SK-N-SH treated with all-trans-retinoic acid at 6 μM for 48 hours (cell line): ENCODE measurements at regions not wholly inside any gene's neighbourhood (a gene's known extent, or its start where the extent isn't known, plus 50 kb on each side); places are given as distances from the start of the nearest gene placed in this dataset.

Experiments used
- ARNTL ChIP-seq: fragments of 450-650 bp; formaldehyde crosslinking; IDR thresholded peaks from 2 replicates; pipeline ENCODE4 v1.5.0; 2020; ENCODE audit warnings: low read depth, mild to moderate bottlenecking, moderate library complexity, borderline replicate concordance
- BACH2 ChIP-seq: fragments of 250-450 bp; sonication (Bioruptor Pico); IDR thresholded peaks from 2 replicates; pipeline ENCODE4 v1.9.0; 2021; ENCODE audit warnings: mild to moderate bottlenecking, borderline replicate concordance
- CREB5 ChIP-seq: fragments of 250-450 bp; sonication (Bioruptor Pico); IDR thresholded peaks from 2 replicates; pipeline ENCODE4 v1.5.1; 2020; ENCODE audit warnings: low read depth, mild to moderate bottlenecking, moderate library complexity
- CSDC2 ChIP-seq: fragments of 250-450 bp; sonication (Bioruptor Pico); IDR thresholded peaks from 2 replicates; pipeline ENCODE4 v1.5.0; 2020; ENCODE audit warnings: mild to moderate bottlenecking, moderate library complexity
- CSRNP3 ChIP-seq: fragments of 250-450 bp; sonication (Bioruptor Pico); IDR thresholded peaks from 2 replicates; pipeline ENCODE4 v1.5.1; 2021; ENCODE audit warnings: mild to moderate bottlenecking, moderate library complexity
- GLIS3 ChIP-seq: fragments of 250-450 bp; sonication (Bioruptor Pico); IDR thresholded peaks from 2 replicates; pipeline ENCODE4 v1.5.0; 2020; ENCODE audit warnings: mild to moderate bottlenecking, moderate library complexity
- ISL1 ChIP-seq: fragments of 250-450 bp; sonication (Bioruptor Pico); IDR thresholded peaks from 2 replicates; pipeline ENCODE4 v2.1.2; 2022; ENCODE audit warnings: mild to moderate bottlenecking, moderate library complexity
- OSR1 ChIP-seq: fragments of 250-450 bp; sonication (Bioruptor Pico); IDR thresholded peaks from 2 replicates; pipeline ENCODE4 v1.8.0; 2022; ENCODE audit warnings: moderate library complexity, mild to moderate bottlenecking, inconsistent platforms
- RARB ChIP-seq: fragments of 250-450 bp; sonication (Bioruptor Pico); IDR thresholded peaks from 2 replicates; pipeline ENCODE4 v1.8.0; 2021; ENCODE audit warnings: mild to moderate bottlenecking, moderate library complexity
- TOX ChIP-seq: fragments of 250-450 bp; sonication (Bioruptor Pico); IDR thresholded peaks from 2 replicates; pipeline ENCODE4 v1.8.0; 2021; ENCODE audit warnings: mild to moderate bottlenecking, moderate library complexity, borderline replicate concordance
- ZFP3 ChIP-seq: fragments of 250-450 bp; sonication (Bioruptor Pico); IDR thresholded peaks from 2 replicates; pipeline ENCODE4 v1.5.0; 2020; ENCODE audit warnings: mild to moderate bottlenecking, moderate library complexity
- ZNF70 ChIP-seq: fragments of 450-650 bp; formaldehyde crosslinking; IDR thresholded peaks from 2 replicates; pipeline ENCODE4 v1.5.0; 2020; ENCODE audit warnings: mild to moderate bottlenecking, moderate library complexity
- TF ChIP-seq, protein P1 (sequence below): fragments of 250-450 bp; sonication (Bioruptor Pico); IDR thresholded peaks from 2 replicates; pipeline ENCODE4 v1.8.0; 2020; ENCODE audit warnings: mild to moderate bottlenecking, moderate library complexity, borderline replicate concordance
- TF ChIP-seq, protein P2 (sequence below): fragments of 250-450 bp; sonication (Bioruptor Pico); IDR thresholded peaks from 2 replicates; pipeline ENCODE4 v1.5.0; 2020; ENCODE audit warnings: mild to moderate bottlenecking, moderate library complexity

DNA sequence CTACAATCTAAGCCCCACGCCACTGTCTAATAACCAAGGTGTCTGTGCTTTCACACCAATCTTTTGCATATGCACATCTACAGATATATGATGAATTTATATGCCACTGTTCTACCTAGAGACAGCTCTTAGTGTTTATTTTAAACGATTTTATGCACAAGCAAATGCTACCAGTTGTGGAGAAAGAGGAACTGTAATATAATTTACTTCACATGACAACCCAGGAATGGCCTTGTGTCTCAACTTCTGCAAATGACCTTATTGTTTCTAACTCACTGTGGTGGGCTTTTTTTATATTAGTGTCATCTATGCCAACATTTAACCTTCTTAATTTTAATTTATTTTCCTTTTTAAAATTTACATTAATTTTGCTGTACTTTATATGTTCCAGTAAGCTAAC lies 531.1 kb upstream of the TLE4 start:
- TF ChIP-seq CSRNP3 (CRISPR knock-in tag) (no peak), CREB5 (CRISPR knock-in tag) (no peak), BACH2 (CRISPR knock-in tag) (no peak), OSR1 (CRISPR knock-in tag) (no peak), TOX (CRISPR knock-in tag) (no peak), GLIS3 (CRISPR knock-in tag) (no peak), ZNF70 (CRISPR knock-in tag) (no peak), CSDC2 (CRISPR knock-in tag) (no peak), RARB (no peak), ARNTL (no peak), ISL1 (CRISPR knock-in tag) (no peak), ZFP3 (CRISPR knock-in tag) (no peak)
- TF ChIP-seq, protein P1, sequence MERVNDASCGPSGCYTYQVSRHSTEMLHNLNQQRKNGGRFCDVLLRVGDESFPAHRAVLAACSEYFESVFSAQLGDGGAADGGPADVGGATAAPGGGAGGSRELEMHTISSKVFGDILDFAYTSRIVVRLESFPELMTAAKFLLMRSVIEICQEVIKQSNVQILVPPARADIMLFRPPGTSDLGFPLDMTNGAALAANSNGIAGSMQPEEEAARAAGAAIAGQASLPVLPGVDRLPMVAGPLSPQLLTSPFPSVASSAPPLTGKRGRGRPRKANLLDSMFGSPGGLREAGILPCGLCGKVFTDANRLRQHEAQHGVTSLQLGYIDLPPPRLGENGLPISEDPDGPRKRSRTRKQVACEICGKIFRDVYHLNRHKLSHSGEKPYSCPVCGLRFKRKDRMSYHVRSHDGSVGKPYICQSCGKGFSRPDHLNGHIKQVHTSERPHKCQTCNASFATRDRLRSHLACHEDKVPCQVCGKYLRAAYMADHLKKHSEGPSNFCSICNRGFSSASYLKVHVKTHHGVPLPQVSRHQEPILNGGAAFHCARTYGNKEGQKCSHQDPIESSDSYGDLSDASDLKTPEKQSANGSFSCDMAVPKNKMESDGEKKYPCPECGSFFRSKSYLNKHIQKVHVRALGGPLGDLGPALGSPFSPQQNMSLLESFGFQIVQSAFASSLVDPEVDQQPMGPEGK (CRISPR knock-in tag): no peak
- TF ChIP-seq, protein P2, sequence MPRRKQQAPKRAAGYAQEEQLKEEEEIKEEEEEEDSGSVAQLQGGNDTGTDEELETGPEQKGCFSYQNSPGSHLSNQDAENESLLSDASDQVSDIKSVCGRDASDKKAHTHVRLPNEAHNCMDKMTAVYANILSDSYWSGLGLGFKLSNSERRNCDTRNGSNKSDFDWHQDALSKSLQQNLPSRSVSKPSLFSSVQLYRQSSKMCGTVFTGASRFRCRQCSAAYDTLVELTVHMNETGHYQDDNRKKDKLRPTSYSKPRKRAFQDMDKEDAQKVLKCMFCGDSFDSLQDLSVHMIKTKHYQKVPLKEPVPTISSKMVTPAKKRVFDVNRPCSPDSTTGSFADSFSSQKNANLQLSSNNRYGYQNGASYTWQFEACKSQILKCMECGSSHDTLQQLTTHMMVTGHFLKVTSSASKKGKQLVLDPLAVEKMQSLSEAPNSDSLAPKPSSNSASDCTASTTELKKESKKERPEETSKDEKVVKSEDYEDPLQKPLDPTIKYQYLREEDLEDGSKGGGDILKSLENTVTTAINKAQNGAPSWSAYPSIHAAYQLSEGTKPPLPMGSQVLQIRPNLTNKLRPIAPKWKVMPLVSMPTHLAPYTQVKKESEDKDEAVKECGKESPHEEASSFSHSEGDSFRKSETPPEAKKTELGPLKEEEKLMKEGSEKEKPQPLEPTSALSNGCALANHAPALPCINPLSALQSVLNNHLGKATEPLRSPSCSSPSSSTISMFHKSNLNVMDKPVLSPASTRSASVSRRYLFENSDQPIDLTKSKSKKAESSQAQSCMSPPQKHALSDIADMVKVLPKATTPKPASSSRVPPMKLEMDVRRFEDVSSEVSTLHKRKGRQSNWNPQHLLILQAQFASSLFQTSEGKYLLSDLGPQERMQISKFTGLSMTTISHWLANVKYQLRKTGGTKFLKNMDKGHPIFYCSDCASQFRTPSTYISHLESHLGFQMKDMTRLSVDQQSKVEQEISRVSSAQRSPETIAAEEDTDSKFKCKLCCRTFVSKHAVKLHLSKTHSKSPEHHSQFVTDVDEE: no peak
